SU-DHL-6 (cell line): ENCODE measurements at regions not wholly inside any gene's neighbourhood (a gene's known extent, or its start where the extent isn't known, plus 50 kb on each side); places are given as distances from the start of the nearest gene placed in this dataset.
"Not testable (repeated sequence)": the region's sequence is repeated elsewhere in the genome, so short reads cannot be mapped to it uniquely, and the experiment has no call there.

Source experiments
- H2AFZ ChIP-seq: fragments of 200-600 bp; sonication (generic); 2 replicates; pipeline ENCODE4 v1.6.1; 2014; ENCODE audit warnings: low read depth, mild to moderate bottlenecking, moderate library complexity, mixed read lengths, antibody characterized with exemption, low read length; ENCODE audit not compliant: severe bottlenecking
- H3F3A ChIP-seq: fragments of 200-600 bp; shearing (Covaris generic); 2 replicates; pipeline ENCODE4 v1.6.0; 2016; ENCODE audit warnings: antibody characterized with exemption, mild to moderate bottlenecking; ENCODE audit not compliant: insufficient read depth
- H3K27ac ChIP-seq: fragments of 200-600 bp; sonication (generic); 2 replicates; pipeline ENCODE4 v1.5.1; 2016; ENCODE audit warnings: low read depth, mild to moderate bottlenecking, low read length, moderate library complexity, mixed read lengths
- H3K27me3 ChIP-seq: fragments of 200-600 bp; sonication (generic), shearing (Covaris generic); 2 replicates; pipeline ENCODE4 v1.6.0; 2014; ENCODE audit warnings: mild to moderate bottlenecking, low read length
- H3K36me3 ChIP-seq: fragments of 200-600 bp; sonication (generic); 2 replicates; pipeline ENCODE4 v1.6.1; 2014; ENCODE audit warnings: mild to moderate bottlenecking, low read length, mixed read lengths
- H3K4me2 ChIP-seq: fragments of 300-600, 200-600 bp; shearing (Covaris generic), sonication (generic); 2 replicates; pipeline ENCODE4 v1.6.0; 2014; ENCODE audit warnings: low read length, low read depth, mild to moderate bottlenecking; ENCODE audit not compliant: poor library complexity, severe bottlenecking
- H3K4me3 ChIP-seq: fragments of 200-600 bp; sonication (generic); 2 replicates; pipeline ENCODE4 v1.5.1; 2014; ENCODE audit warnings: antibody characterized with exemption, low read length, mild to moderate bottlenecking, mixed read lengths; ENCODE audit not compliant: insufficient read depth, poor library complexity, severe bottlenecking
- H3K79me2 ChIP-seq: fragments of 200-600 bp; sonication (generic); 2 replicates; pipeline ENCODE4 v1.6.1; 2014; ENCODE audit warnings: mild to moderate bottlenecking, low read length, moderate library complexity; ENCODE audit not compliant: insufficient read depth
- H3K9ac ChIP-seq: fragments of 200-600 bp; sonication (generic); 2 replicates; pipeline ENCODE4 v1.7.0; 2014; ENCODE audit warnings: mild to moderate bottlenecking, low read length
- H3K9me2 ChIP-seq: fragments of 200-600 bp; sonication (generic); replicated peaks from 2 replicates; pipeline ENCODE4 v1.6.1; 2014; ENCODE audit warnings: low read length; ENCODE audit not compliant: insufficient read depth
- H3K9me3 ChIP-seq: fragments of 200-600 bp; sonication (generic); 2 replicates; pipeline ENCODE4 v1.6.1; 2014; ENCODE audit warnings: low read length, mixed read lengths; ENCODE audit not compliant: insufficient read depth
- H4K20me1 ChIP-seq: fragments of 200-600 bp; sonication (generic); 2 replicates; pipeline ENCODE4 v1.6.1; 2014; ENCODE audit warnings: low read depth, mild to moderate bottlenecking, antibody characterized with exemption, low read length, moderate library complexity, mixed read lengths
- CTCF ChIP-seq: fragments of 200-600 bp; sonication (generic); IDR thresholded peaks from one replicate; pipeline ENCODE4 v1.5.1; 2017; ENCODE audit warnings: antibody characterized with exemption, mild to moderate bottlenecking, low read length, moderate library complexity; ENCODE audit not compliant: insufficient read depth, poor library complexity, severe bottlenecking
- EZH2phosphoT487 ChIP-seq: fragments of 200-600 bp; sonication (generic), shearing (Covaris generic); conservative IDR thresholded peaks from 2 replicates; pipeline ENCODE4 v1.6.1; 2018; ENCODE audit warnings: mild to moderate bottlenecking, antibody characterized with exemption, low read length, moderate library complexity, mixed read lengths

- Histone ChIP-seq H3K4me3 (no peak overlapping the region), H3K4me2 (no peak overlapping the region)
Measured at GRCh38 chr1:217133958-217134856, 411.0 kb upstream of the ESRRG start.

GRCh38 chr1:217133092-217133491, 409.9 kb upstream of the ESRRG start:
- Histone ChIP-seq H3K4me3 (no peak overlapping the region), H3K4me2 (no peak overlapping the region), H3K9ac (no peak overlapping the region), H3K79me2 (no peaks in the 10 kb centered on the region), H3F3A (no peaks in the 10 kb centered on the region), H4K20me1 (no peaks in the 10 kb centered on the region), H3K36me3 (no peaks in the 10 kb centered on the region), H3K27ac (no peak overlapping the region), H2AFZ (no peak overlapping the region), H3K27me3 (no peaks in the 10 kb centered on the region), H3K9me3 (no peaks in the 10 kb centered on the region), H3K9me2 (no peaks in the 10 kb centered on the region)
- TF ChIP-seq EZH2phosphoT487 (no peak), CTCF (no peak)

More at GRCh38 chr1:217133958-217134856, 411.0 kb upstream of the ESRRG start:
- H2AFZ ChIP-seq = no peak overlapping the region
- H3K36me3 ChIP-seq = no peaks in the 10 kb centered on the region
- no peaks in the 10 kb centered on the region for H4K20me1 ChIP-seq
- no peak overlapping the region for H3K27ac ChIP-seq
- H3K9me3 ChIP-seq = no peaks in the 10 kb centered on the region
- no peak overlapping the region for H3K9ac ChIP-seq
- no peaks in the 10 kb centered on the region for H3K27me3 ChIP-seq
- no peaks in the 10 kb centered on the region for H3K79me2 ChIP-seq
- no peaks in the 10 kb centered on the region for H3K9me2 ChIP-seq
- TF ChIP-seq EZH2phosphoT487 (no peak), CTCF (no peak)
- H3F3A ChIP-seq = no peaks in the 10 kb centered on the region

GRCh38 chr1:217123340-217123739, 400.1 kb upstream of the ESRRG start:
- not testable (repeated sequence) for H3K79me2 ChIP-seq, H3K27me3 ChIP-seq, H3K27ac ChIP-seq, H2AFZ ChIP-seq, H3K9me2 ChIP-seq, H3K9ac ChIP-seq, H3K4me3 ChIP-seq, H4K20me1 ChIP-seq, H3F3A ChIP-seq, H3K9me3 ChIP-seq, H3K36me3 ChIP-seq, H3K4me2 ChIP-seq

GRCh38 chr1:217117973-217118465, 394.8 kb upstream of the ESRRG start:
- H3K27me3 ChIP-seq = no peaks in the 10 kb centered on the region
- no peaks in the 10 kb centered on the region for H4K20me1 ChIP-seq
- no peak overlapping the region for H3K4me2 ChIP-seq
- TF ChIP-seq EZH2phosphoT487 (no peak), CTCF (no peak)
- H3F3A ChIP-seq = no peaks in the 10 kb centered on the region
- no peak overlapping the region for H3K9ac ChIP-seq
- H2AFZ ChIP-seq = no peak overlapping the region
- no peaks in the 10 kb centered on the region for H3K9me2 ChIP-seq
- H3K27ac ChIP-seq = no peak overlapping the region
- H3K9me3 ChIP-seq = no peaks in the 10 kb centered on the region
- no peaks in the 10 kb centered on the region for H3K36me3 ChIP-seq
- H3K4me3 ChIP-seq = no peak overlapping the region
- H3K79me2 ChIP-seq = no peaks in the 10 kb centered on the region
